GM21619 (cell line): ENCODE measurements at regions not wholly inside any gene's neighbourhood (a gene's known extent, or its start where the extent isn't known, plus 50 kb on each side); places are given as distances from the start of the nearest gene placed in this dataset.
"Not testable (repeated sequence)": the region's sequence is repeated elsewhere in the genome, so short reads cannot be mapped to it uniquely, and the experiment has no call there.

Source experiments
- ATAC-seq: cut with Tn5 transposase; IDR thresholded peaks from one replicate; pipeline ENCODE4 v1.9.1; 2021; ENCODE audit not compliant: unreplicated experiment

GRCh38 chr2:100702438-100703109 lies 117.4 kb upstream of the NPAS2 start:
- no peak for ATAC-seq

DNA sequence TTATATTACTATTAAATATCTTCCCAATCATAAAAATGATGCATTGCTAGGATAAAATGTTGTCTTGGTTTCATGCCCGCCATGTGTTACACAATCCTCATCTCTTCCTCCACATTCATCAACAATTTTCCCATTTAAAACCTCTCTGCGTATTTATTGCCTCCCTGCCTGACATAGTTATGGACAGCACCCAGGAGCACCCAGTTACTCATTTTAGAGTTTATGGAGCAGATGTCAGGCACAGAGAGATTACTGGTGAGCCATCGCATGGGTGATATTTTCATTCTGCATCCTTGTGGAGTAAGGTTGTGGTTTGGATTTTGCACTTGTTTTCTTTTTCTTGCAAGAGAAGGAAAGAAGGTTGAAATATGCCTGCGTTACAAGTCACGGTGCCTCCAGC lies 116.7 kb upstream of the NPAS2 start:
- ATAC-seq: no peak

DNA sequence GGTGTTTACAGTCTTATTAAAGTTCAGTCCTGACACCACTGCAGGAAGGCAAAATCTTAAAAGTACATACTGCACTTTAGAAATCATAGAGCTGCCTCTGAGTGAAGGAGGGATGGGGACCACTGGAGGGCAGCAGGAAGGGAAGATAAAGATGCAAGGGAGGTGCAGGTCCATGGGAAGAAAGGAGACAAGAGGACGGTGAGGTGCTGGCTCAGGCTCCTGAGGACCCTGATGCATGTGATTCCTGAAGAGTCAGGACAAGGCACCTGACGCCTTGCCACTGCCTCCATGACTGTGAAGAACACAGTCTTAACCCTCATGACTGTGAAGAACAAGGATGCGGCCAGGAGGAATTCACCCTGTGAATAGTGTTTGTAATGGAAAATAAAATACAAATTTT lies 116.2 kb upstream of the NPAS2 start:
- ATAC-seq: no peak

GRCh38 chr2:100704156-100704555 lies 115.8 kb upstream of the NPAS2 start:
- no peak for ATAC-seq

DNA sequence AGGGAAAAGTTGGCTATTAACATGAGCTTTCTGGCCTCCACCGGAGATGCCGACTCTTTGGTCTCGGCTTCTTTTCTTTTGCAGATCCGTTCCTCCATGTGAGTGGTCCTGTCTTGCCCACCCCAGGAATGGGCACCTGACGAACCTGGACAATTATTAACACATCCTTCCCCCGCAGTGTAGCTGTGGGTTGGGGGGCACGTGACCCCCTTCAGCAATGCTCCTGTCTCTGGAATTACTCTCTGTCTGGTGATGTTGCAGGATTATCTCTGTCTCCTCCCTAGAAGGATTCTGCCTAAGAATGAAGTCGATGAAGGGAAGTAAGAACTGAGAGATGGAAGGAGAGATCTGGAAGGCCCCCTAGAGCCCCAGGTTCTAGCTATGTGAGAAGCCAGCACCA lies 115.2 kb upstream of the NPAS2 start:
- ATAC-seq: no peak

- no peak for ATAC-seq
These were observed 112.7 kb upstream of the NPAS2 start for GRCh38 chr2:100707016-100707947.

DNA sequence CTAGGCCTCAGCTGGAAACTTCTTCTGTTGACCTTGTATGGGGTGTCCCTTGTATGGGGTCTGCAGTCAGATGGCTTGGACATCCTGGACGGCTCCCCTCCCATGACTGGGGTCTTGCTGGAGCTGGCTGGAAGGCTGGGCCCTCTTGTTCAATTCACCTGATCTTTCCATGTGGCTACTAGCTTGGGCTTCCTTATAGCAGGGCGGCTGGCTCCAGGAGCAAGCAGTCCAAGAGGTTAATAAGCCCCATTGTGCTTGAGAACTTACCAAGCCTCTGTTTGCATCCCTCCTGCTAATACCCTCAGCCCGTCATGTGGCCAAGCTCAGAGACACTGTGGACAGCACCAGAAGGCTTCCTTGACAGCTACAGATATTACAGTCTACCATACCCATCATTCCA lies 111.6 kb upstream of the NPAS2 start:
- no peak for ATAC-seq

- ATAC-seq: no peak
These were observed 106.8 kb upstream of the NPAS2 start for GRCh38 chr2:100713106-100713505.

GRCh38 chr2:100714396-100715010 lies 105.4 kb upstream of the NPAS2 start:
- not testable (repeated sequence) for ATAC-seq

GRCh38 chr2:100715861-100716260 lies 104.1 kb upstream of the NPAS2 start:
- ATAC-seq: not testable (repeated sequence)

- no peak for ATAC-seq
These were observed 103.4 kb upstream of the NPAS2 start for GRCh38 chr2:100716581-100716980.

DNA sequence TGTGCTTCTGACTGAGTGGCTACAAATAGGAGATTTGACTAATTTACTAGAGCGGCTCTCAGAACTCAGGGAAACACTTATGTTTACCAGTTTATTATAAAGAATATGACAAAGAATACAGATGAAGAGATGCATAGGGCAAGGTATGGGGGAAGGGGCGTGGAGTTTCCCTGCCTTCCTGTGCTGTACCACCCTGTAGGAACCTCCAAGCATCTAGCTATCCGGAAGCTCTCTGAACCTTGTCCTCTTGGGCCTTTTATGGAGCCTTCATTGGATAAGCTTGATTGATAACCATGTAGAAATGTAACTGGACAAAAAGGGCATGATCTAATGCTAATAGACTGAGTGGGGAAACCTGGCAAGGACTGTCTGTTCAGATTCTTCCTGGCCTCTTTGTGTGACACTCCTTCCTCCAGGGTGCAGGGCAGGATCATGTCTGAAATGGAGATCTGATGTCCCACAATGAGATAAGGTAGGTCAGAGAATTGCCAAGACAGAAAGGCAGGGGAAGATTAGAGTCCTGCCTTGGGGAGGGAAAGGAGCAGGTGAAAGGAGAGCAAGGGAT lies 101.8 kb upstream of the NPAS2 start:
- ATAC-seq: no peak

GRCh38 chr2:100720445-100720844 lies 99.5 kb upstream of the NPAS2 start:
- no peak for ATAC-seq

- no peak for ATAC-seq
These were observed 98.2 kb upstream of the NPAS2 start for GRCh38 chr2:100721693-100722092.

GRCh38 chr2:100722125-100722524 lies 97.8 kb upstream of the NPAS2 start:
- no peak for ATAC-seq

- no peak for ATAC-seq
These were observed 93.1 kb upstream of the NPAS2 start for GRCh38 chr2:100726866-100727265.

- ATAC-seq: no peak
These were observed 89.6 kb upstream of the NPAS2 start for GRCh38 chr2:100730290-100730868.

DNA sequence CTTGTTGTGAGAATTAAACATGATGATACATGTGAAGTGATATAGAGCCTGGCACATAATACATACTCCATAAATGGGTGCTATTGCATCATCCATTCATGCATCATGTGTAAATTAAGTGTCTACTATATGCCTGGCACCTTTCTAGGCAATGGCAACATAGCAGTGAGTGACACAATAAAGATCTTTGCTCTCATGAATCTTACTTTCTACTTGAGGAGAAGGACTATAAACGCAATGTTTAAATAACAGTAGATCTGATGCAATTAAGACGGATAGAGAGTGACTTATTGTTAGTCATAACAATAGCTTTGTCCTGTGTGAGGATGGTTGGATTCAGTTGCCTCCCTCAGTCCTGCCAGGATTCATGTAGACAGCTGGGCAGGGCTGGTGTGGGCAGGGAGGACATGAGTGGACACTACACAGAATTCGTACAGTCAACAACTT lies 88.4 kb upstream of the NPAS2 start:
- ATAC-seq: no peak

GRCh38 chr2:100733391-100734187 lies 86.3 kb upstream of the NPAS2 start:
- no peak for ATAC-seq
